PC-9 (cell line): ENCODE measurements at regions not wholly inside any gene's neighbourhood (a gene's known extent, or its start where the extent isn't known, plus 50 kb on each side); places are given as distances from the start of the nearest gene placed in this dataset.
"Not testable (repeated sequence)": the region's sequence is repeated elsewhere in the genome, so short reads cannot be mapped to it uniquely, and the experiment has no call there.

Experiments
- BruUV-seq: library from RNA; stranded (reverse); fragments of 400-500 nt; replicated peaks from 2 replicates; lab custom pipeline; 2021; lab: Mats Ljungman, UMichigan
- CTCF ChIA-PET: fragments of 300-600 bp; sonication (Branson Sonifier 250); formaldehyde crosslinking; loops from one replicate; lab custom pipeline; 2022; ENCODE audit warnings: antibody characterized with exemption; lab: Charles Lee
- POLR2A ChIA-PET: fragments of 300-600 bp; sonication (Branson Sonifier 250); formaldehyde crosslinking; loops from one replicate; lab custom pipeline; 2022; ENCODE audit warnings: antibody characterized with exemption; ENCODE audit not compliant: unreplicated experiment; lab: Charles Lee
- DNase-seq, 2 experiments: peaks; one replicate each; pipeline versions ENCODE4 v3.0.0 to v3.0.0-alpha.2; 2015 to 2022; ENCODE audit warnings: mixed read lengths in 1 of 2
- H2AFZ ChIP-seq: fragments of 200-600 bp; sonication (generic); 2 replicates; pipeline ENCODE4 v1.8.1; 2017; ENCODE audit warnings: antibody characterized with exemption
- H3F3A ChIP-seq: fragments of 200-600 bp; sonication (generic); 2 replicates; pipeline ENCODE4 v1.8.1; 2017; ENCODE audit warnings: antibody characterized with exemption, mild to moderate bottlenecking, low read depth; ENCODE audit not compliant: insufficient read depth
- H3K27ac ChIP-seq: fragments of 200-600 bp; sonication (generic); 2 replicates; pipeline ENCODE4 v1.6.1; 2016; ENCODE audit warnings: mixed run types
- H3K27me3 ChIP-seq: fragments of 200-600 bp; sonication (generic); 2 replicates; pipeline ENCODE4 v1.6.1; 2016; ENCODE audit warnings: low read depth, mixed run types; ENCODE audit not compliant: insufficient read depth
- H3K36me3 ChIP-seq: fragments of 200-600 bp; sonication (generic); 2 replicates; pipeline ENCODE4 v1.6.1; 2016; ENCODE audit warnings: low read depth, mixed run types
- H3K4me1 ChIP-seq: fragments of 200-600 bp; sonication (generic); replicated peaks from 2 replicates; pipeline ENCODE4 v1.6.1; 2016; ENCODE audit warnings: mixed run types; ENCODE audit not compliant: insufficient read depth
- H3K4me2 ChIP-seq: fragments of 200-600 bp; sonication (generic); 2 replicates; pipeline ENCODE4 v1.6.1; 2017; ENCODE audit warnings: mixed run types
- H3K4me3 ChIP-seq: fragments of 200-600 bp; sonication (generic); 2 replicates; pipeline ENCODE4 v1.6.1; 2016; ENCODE audit warnings: mixed run types
- H3K79me2 ChIP-seq: fragments of 200-600 bp; sonication (generic); 2 replicates; pipeline ENCODE4 v1.6.1; 2017; ENCODE audit warnings: low read depth, mixed run types
- H3K9me2 ChIP-seq: fragments of 200-600 bp; sonication (generic); 2 replicates; pipeline ENCODE4 v1.8.1; 2017; ENCODE audit warnings: mild to moderate bottlenecking; ENCODE audit not compliant: insufficient read depth
- H3K9me3 ChIP-seq: fragments of 200-600 bp; sonication (generic); 2 replicates; pipeline ENCODE4 v1.8.1; 2016; ENCODE audit warnings: low read depth; ENCODE audit not compliant: insufficient read depth
- H4K20me1 ChIP-seq: fragments of 200-600 bp; sonication (generic); 2 replicates; pipeline ENCODE4 v1.8.1; 2017; ENCODE audit not compliant: insufficient read depth
- EZH2 ChIP-seq: fragments of 200-600 bp; sonication (generic); IDR thresholded peaks from 2 replicates; pipeline ENCODE4 v1.8.0; 2017; ENCODE audit warnings: antibody characterized with exemption, low read depth
- intact Hi-C: fragments of 100-400 bp; cut with micrococcal nuclease; formaldehyde crosslinking; loops from one replicate; pipeline ENCODE4 v1.10.0; 2022; ENCODE audit not compliant: unreplicated experiment
- TF ChIP-seq, protein P1 (sequence below): fragments of 200-600 bp; sonication (generic); conservative IDR thresholded peaks from 2 replicates; pipeline ENCODE4 v1.6.1; 2017; ENCODE audit warnings: mixed run types, antibody characterized with exemption, mild to moderate bottlenecking, moderate library complexity

DNA sequence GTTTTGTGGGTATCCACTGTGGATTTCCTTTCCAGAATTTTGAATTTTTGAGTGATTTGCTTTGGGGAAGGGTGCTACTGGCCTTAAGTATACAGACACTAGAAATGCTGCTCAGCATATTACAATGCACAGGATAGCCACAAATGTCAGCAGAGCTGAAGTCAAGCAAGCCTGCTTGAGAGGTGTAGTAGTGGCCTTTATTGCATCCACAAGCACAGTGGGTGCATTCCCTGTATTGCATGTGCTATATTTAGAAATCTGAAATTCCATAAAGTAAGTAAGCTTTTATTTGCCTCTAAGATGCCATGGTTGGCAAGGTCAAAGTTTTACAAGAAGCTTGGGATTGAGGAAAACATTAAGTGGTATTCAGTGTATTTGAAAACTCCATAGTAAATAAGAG is 79.5 kb upstream of the ZNF91 start:
- H3F3A ChIP-seq: no peaks in the 10 kb centered on the region
- no peak for TF ChIP-seq EZH2
- TF ChIP-seq, protein P1, sequence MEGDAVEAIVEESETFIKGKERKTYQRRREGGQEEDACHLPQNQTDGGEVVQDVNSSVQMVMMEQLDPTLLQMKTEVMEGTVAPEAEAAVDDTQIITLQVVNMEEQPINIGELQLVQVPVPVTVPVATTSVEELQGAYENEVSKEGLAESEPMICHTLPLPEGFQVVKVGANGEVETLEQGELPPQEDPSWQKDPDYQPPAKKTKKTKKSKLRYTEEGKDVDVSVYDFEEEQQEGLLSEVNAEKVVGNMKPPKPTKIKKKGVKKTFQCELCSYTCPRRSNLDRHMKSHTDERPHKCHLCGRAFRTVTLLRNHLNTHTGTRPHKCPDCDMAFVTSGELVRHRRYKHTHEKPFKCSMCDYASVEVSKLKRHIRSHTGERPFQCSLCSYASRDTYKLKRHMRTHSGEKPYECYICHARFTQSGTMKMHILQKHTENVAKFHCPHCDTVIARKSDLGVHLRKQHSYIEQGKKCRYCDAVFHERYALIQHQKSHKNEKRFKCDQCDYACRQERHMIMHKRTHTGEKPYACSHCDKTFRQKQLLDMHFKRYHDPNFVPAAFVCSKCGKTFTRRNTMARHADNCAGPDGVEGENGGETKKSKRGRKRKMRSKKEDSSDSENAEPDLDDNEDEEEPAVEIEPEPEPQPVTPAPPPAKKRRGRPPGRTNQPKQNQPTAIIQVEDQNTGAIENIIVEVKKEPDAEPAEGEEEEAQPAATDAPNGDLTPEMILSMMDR: no peak
- H4K20me1 ChIP-seq: no peaks in the 10 kb centered on the region
- no peak overlapping the region for H2AFZ ChIP-seq
- ChIA-PET POLR2A (interaction anchor here (0.6 kb wide), 2 partner anchors 207 to 284 kb away, joined by 4 read pairs; partner anchors contain the start of gene ZNF681), CTCF (no interaction called here)
- 0 out of 2 replicates have a peak, but pooled peaks cover 2% of the 10 kb centered on the region for H3K36me3 ChIP-seq
- H3K9me3 ChIP-seq: peaks cover 23% of the 10 kb centered on the region
- DNase-seq: no peak
- H3K4me1 ChIP-seq: no peaks in the 10 kb centered on the region
- no peaks in the 10 kb centered on the region for H3K79me2 ChIP-seq
- no peak overlapping the region for H3K4me2 ChIP-seq
- H3K27me3 ChIP-seq: peaks cover 1% of the 10 kb centered on the region; the same call in 1 of the 2 replicates
- no peaks in the 10 kb centered on the region for H3K9me2 ChIP-seq
- H3K4me3 ChIP-seq: no peak overlapping the region
- H3K27ac ChIP-seq: no peak overlapping the region
- intact Hi-C loops: no loop called here
- no TSS peak for BruUV-seq

DNA sequence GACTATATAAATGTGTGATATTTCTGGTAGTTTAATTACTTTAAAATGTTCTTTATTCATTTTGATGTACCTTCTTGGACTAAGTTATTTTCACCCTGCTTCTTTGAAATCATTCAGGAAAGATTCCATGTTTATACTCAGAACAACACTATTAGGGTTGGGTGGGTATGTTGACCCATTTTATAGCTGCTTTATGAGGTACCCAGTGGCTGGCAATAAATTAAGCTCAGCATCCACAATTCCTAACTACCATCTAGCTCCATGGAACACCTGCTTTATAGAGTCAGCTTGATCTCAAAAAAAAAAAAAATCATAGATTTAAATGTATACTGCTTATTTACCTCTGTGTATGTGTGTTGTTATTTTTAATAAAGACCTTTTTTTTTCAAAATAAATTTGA is 78.9 kb upstream of the ZNF91 start:
- no peaks in the 10 kb centered on the region for H3K36me3 ChIP-seq
- H3K79me2 ChIP-seq: no peaks in the 10 kb centered on the region
- H3K4me1 ChIP-seq: no peaks in the 10 kb centered on the region
- intact Hi-C loops: no loop called here
- ChIA-PET CTCF (no interaction called here), POLR2A (no interaction called here)
- DNase-seq: no peak
- no peak overlapping the region for H3K27ac ChIP-seq
- no peaks in the 10 kb centered on the region for H4K20me1 ChIP-seq
- no peak overlapping the region for H3K4me2 ChIP-seq
- H2AFZ ChIP-seq: no peak overlapping the region
- no peaks in the 10 kb centered on the region for H3F3A ChIP-seq
- BruUV-seq: no TSS peak
- peaks cover 7% of the 10 kb centered on the region for H3K27me3 ChIP-seq
- peaks cover 19% of the 10 kb centered on the region for H3K9me3 ChIP-seq
- TF ChIP-seq, protein P1: no peak
- no peak for TF ChIP-seq EZH2
- H3K9me2 ChIP-seq: no peaks in the 10 kb centered on the region
- H3K4me3 ChIP-seq: no peak overlapping the region

DNA sequence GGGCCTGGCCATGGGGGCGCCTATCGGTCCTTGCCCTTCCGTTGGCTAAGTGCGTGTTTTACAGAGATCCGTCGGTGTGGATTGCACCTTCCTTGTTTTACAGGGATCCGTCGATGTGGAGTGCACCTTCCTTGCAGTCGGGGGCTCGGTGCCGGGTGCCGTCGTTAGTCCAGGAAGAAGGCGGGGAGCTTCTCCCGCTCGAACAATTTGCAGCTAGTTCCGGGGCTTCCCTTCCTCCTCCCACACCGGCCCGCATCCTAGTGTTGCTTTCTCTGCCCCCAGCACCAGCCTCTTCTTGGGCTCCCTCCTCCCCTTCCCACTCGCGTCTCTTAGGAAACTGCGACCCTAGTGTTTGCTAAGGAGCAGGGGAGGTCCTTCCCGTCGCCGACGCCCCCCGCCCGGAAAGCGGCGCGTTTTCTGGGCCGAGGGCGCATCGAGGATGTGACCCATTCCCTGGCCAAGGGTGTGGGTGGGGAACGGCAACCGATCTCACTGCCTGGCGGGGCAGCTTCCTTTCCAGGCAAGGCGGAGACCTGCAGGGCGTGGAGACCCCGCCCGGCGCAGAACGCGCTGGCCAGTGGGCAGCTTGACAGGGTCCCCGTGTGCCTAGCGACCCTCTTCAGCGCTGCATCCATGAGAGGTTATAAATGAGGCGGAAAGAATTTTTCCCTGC is 75.7 kb upstream of the ZNF91 start:
- no peaks in the 10 kb centered on the region for H3K4me1 ChIP-seq
- no peak overlapping the region for H3K4me3 ChIP-seq
- BruUV-seq: no TSS peak
- no peaks in the 10 kb centered on the region for H3F3A ChIP-seq
- CTCF ChIA-PET: no interaction called here
- DNase-seq: no peak
- POLR2A ChIA-PET: interaction anchor here (0.5 kb wide), 1 partner anchor 22 kb away, joined by 16 read pairs; no protein-coding TSS in a partner anchor
- TF ChIP-seq EZH2: no peak
- TF ChIP-seq, protein P1: no peak
- H3K79me2 ChIP-seq: no peaks in the 10 kb centered on the region
- H3K9me3 ChIP-seq: peaks cover 20% of the 10 kb centered on the region
- H3K4me2 ChIP-seq: no peak overlapping the region
- no peak overlapping the region for H2AFZ ChIP-seq
- no peaks in the 10 kb centered on the region for H3K36me3 ChIP-seq
- H3K9me2 ChIP-seq: no peaks in the 10 kb centered on the region
- no peak overlapping the region for H3K27ac ChIP-seq
- intact Hi-C loops: no loop called here
- no peaks in the 10 kb centered on the region for H4K20me1 ChIP-seq
- peaks cover 34% of the 10 kb centered on the region for H3K27me3 ChIP-seq

DNA sequence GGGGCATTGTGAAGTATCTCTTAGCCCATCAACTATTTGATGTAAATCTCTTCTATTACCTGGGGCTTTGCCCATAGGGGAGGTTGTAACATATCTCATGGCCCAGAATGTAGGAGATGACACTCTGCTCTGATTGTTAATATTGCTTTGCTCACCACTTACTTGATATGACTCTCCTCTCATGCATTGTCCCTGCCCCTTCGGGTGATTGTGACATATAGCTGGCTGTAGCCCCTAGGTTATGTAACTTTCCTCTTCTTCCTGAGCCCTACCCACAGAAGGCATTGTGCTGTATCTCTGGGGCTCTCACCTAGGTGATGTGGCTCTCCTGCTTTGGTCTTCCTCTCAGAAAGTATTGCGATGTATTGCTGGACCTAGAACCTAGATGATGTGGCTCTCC is 69.1 kb upstream of the ZNF91 start:
- BruUV-seq: not testable (repeated sequence)

More for the DNA sequence above, 69.1 kb upstream of the ZNF91 start:
- H4K20me1 ChIP-seq, POLR2A ChIA-PET, H3K4me3 ChIP-seq, H2AFZ ChIP-seq, H3F3A ChIP-seq, DNase-seq, H3K4me1 ChIP-seq, H3K36me3 ChIP-seq, H3K9me2 ChIP-seq, H3K4me2 ChIP-seq, H3K79me2 ChIP-seq, intact Hi-C loops, H3K27ac ChIP-seq, CTCF ChIA-PET: not testable (repeated sequence)
- H3K27me3 ChIP-seq: peaks cover 29% of the 10 kb centered on the region
- peaks cover 16% of the 10 kb centered on the region for H3K9me3 ChIP-seq
